Cardiac fibroblast (primary cell): ENCODE measurements at regions not wholly inside any gene's neighbourhood (a gene's known extent, or its start where the extent isn't known, plus 50 kb on each side); places are given as distances from the start of the nearest gene placed in this dataset.

ENCODE experiments used
- DNase-seq, 2 donors: peaks; one replicate each; pipeline versions ENCODE4 v3.0.0 to v3.0.0-alpha.2; 2010; ENCODE audit warnings: low read depth in 2 of 2
- H3K4me3 ChIP-seq, 2 donors: replicated peaks in 1 of 2; 1 replicate in 1 of 2; 2 replicates in 1 of 2; pipeline ENCODE4 v1.5.1; 2011; ENCODE audit warnings: low read depth in 2 of 2, low read length in 2 of 2, mild to moderate bottlenecking in 2 of 2, moderate library complexity in 1 of 2
- TF ChIP-seq, protein P1 (sequence below): IDR thresholded peaks from one replicate; pipeline ENCODE4 v1.5.1; 2011; ENCODE audit warnings: low read depth, mild to moderate bottlenecking, low read length, inconsistent platforms

DNA sequence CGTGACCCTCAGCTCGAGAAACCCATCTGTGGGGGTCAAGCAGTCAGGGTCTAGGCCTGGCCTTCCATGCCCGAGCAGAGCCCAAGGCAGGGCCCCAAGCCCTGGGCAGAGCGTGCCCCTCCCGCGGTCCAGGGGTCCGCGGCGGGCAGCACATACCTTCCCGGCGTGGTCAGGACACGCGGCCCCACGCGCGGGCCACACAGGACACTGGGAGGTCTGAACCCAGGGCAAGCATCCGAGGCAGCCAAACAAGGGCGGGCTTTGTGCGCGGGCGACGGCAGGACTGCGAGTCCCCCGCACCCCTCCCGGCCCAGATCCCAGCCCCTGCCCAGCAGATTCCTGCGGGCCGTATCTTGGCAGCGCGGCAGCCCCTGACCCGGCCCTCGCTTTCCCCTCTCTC lies 61.6 kb upstream of the ACAN start:
- H3K4me3 ChIP-seq = no peak overlapping the region
- DNase-seq = no peak
- TF ChIP-seq, protein P1, sequence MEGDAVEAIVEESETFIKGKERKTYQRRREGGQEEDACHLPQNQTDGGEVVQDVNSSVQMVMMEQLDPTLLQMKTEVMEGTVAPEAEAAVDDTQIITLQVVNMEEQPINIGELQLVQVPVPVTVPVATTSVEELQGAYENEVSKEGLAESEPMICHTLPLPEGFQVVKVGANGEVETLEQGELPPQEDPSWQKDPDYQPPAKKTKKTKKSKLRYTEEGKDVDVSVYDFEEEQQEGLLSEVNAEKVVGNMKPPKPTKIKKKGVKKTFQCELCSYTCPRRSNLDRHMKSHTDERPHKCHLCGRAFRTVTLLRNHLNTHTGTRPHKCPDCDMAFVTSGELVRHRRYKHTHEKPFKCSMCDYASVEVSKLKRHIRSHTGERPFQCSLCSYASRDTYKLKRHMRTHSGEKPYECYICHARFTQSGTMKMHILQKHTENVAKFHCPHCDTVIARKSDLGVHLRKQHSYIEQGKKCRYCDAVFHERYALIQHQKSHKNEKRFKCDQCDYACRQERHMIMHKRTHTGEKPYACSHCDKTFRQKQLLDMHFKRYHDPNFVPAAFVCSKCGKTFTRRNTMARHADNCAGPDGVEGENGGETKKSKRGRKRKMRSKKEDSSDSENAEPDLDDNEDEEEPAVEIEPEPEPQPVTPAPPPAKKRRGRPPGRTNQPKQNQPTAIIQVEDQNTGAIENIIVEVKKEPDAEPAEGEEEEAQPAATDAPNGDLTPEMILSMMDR = no peak

DNA sequence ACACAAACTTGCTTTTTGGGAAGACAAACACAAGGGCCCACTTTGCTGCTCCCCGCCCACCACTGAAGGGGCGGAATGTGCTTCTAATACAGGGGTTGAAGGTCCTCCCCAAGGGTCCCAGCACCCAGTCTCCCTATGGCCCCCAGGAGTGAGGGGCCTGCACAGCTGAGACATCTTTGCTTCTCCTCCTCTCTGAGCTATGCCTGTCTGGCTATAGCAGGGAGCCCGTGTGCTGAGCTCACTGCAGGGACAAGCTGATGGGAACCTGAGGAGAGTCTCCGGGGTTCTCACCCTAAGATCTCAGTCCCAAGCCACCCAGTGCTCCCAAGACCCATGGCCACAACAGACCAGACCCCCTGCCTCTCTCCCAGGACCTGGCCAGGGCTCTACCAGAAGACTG lies 61.1 kb upstream of the ACAN start:
- TF ChIP-seq, protein P1 = no peak
- no peak overlapping the region for H3K4me3 ChIP-seq
- DNase-seq = no peak

DNA sequence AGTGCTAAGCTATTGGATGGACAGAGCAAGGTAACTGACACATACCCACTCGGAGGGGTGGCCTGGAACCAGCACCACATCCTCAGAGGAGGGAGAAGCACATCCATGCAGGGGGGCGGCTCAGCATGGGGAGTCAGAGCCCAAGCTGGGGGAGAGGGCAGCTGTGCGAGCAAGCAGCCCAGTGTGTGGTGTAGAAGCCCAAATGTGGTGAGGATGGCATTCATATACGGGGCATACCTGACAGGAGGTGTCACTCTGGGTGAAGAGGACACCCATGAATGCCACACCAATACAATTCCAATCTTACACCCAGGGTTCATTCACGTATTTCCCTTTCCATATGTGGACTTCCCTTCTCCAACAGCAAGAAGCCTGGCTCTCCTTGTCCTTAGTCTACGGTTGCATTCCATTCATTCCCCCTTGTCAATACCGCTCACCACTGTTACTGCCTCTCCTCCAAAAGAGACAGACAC lies 58.7 kb upstream of the ACAN start:
- H3K4me3 ChIP-seq = no peak overlapping the region
- TF ChIP-seq, protein P1 = no peak
- DNase-seq = peak; percentile 5 to 7

DNA sequence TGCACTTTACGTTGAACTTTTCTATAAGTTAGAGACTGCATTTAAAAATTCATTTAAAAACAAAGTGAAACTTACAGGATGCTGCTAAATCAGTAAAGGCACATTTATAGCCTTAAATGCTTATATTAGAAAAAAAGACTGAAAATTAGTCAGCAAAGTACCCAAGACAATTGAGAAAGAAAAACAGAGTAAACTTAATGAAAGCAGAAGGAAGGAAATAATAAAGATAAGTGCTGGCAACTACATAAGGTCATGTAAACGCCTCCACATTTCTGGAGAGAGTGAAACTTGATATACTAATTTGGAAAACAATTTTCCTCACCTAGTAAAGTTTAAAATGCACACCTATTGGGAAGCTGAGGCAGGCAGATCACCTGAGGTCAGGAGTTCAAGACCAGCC lies 58.2 kb upstream of the ACAN start:
- TF ChIP-seq, protein P1 = no peak
- no peak overlapping the region for H3K4me3 ChIP-seq
- DNase-seq = peak; percentile 13 to 20

DNA sequence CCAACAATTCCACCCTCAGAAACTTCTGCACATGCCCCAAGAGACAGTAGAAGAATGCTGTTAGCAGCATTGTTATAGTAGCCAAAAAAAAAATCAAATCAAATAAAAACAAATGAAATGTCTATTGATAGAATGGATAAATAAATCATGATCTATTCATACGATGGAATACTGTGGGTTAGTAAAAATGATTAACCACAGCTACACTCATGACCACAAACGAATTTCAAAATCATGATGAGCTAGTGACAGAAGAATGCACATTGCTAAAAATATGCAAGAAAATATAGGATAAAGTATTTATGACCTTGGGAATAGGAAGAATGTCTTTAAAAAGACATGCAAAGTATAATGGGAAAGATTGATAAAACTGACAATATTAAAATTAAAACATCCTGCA lies 57.5 kb upstream of the ACAN start:
- no peak overlapping the region for H3K4me3 ChIP-seq
- TF ChIP-seq, protein P1 = no peak
- DNase-seq = peak; percentile 31 to 72

DNA sequence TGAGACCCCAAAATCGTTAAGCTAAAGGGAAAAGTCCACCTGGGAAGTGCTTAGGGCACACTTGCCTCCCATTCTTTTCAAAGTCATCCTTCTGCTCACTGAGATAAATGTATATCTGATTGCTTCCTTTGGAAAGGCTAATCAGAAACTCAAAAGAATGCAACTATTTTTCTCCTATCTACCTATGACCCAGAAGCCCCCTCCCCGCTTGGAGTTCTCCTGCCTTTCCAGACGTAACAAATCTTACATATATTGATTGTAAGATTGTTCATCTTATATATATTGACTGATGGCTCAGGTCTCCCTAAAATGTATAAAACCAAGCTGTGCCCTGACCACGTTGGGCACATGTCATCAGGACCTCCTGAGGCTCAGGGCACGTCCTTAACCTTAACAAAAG lies 56.8 kb upstream of the ACAN start:
- TF ChIP-seq, protein P1 = no peak
- H3K4me3 ChIP-seq = no peak overlapping the region
- no peak for DNase-seq

DNA sequence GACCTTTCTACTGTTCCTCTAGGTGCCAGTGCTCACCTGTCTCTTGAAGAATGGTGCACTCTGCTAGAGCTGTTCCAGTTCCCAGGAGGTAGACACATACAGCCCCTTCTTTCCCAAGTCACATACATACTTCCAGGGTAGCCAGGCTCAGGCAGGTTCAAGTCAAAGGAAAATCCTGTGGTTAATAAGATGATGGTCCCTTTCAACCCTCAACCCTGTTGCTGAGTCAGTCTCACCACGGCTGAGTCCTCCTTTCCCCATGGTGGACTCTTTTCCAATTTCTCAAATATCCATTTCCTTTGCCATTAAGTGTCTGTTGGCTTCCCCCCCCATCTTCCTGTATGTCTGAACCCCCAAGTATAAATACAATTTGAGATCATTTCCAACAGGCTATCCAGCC lies 56.1 kb upstream of the ACAN start:
- no peak overlapping the region for H3K4me3 ChIP-seq
- TF ChIP-seq, protein P1 = no peak
- DNase-seq = no peak
